Prostate gland (tissue), 2 donors: ENCODE measurements at regions not wholly inside any gene's neighbourhood (a gene's known extent, or its start where the extent isn't known, plus 50 kb on each side); places are given as distances from the start of the nearest gene placed in this dataset.

ENCODE experiments used
- DNase-seq: peaks from one replicate; pipeline ENCODE4 v3.0.0-alpha.2; 2019; ENCODE audit warnings: low spot score
- H3K27ac ChIP-seq, 2 donors: fragments of 200-600 bp; sonication (generic); 2 replicates each; pipeline ENCODE4 v1.5.1; 2017 to 2019
- H3K27me3 ChIP-seq: fragments of 200-600 bp; sonication (generic); replicated peaks from 2 replicates; pipeline ENCODE4 v1.5.1; 2019; ENCODE audit not compliant: insufficient read depth
- H3K36me3 ChIP-seq, 2 donors: fragments of 200-600 bp; sonication (generic); 1 replicate in 1 of 2; 2 replicates in 1 of 2; pipeline versions ENCODE4 v1.5.1 to v1.8.1; 2017 to 2019
- H3K4me1 ChIP-seq: fragments of 200-600 bp; sonication (generic); replicated peaks from 2 replicates; pipeline ENCODE4 v1.5.1; 2019
- H3K4me3 ChIP-seq, 2 donors: fragments of 200-600 bp; sonication (generic); 2 replicates each; pipeline ENCODE4 v1.5.1; 2017 to 2019
- H3K9me3 ChIP-seq: fragments of 200-600 bp; sonication (generic); 2 replicates; pipeline ENCODE4 v1.5.1; 2017
- POLR2A ChIP-seq: fragments of 450-650 bp; IDR thresholded peaks from one replicate; pipeline ENCODE4 v1.6.1; 2016; ENCODE audit warnings: antibody characterized with exemption, mild to moderate bottlenecking
- POLR2AphosphoS5 ChIP-seq: sonication (generic); formaldehyde crosslinking; IDR thresholded peaks from one replicate; pipeline ENCODE4 v1.6.1; 2017; ENCODE audit warnings: antibody characterized with exemption
- WGBS: methylation state at CpG from one replicate; pipeline ENCODE4 v1.1.5; 2018; 5-methylcytosine and 5-hydroxymethylcytosine counted together
- intact Hi-C: fragments of 100-400 bp; cut with DNase I; formaldehyde crosslinking; loops from one replicate; pipeline ENCODE4 v1.14.2; 2022
- TF ChIP-seq, protein P1 (sequence below), 4 experiments: fragments of 200-600 bp in 2 of 4; fragments of 450-650 bp in 2 of 4; sonication (generic) in 2 of 4; IDR thresholded peaks; 1 replicate in 3 of 4; 2 replicates in 1 of 4; pipeline ENCODE4 v1.5.1; 2016 to 2019; ENCODE audit warnings: antibody characterized with exemption in 4 of 4, mild to moderate bottlenecking in 2 of 4, moderate library complexity in 2 of 4

DNA sequence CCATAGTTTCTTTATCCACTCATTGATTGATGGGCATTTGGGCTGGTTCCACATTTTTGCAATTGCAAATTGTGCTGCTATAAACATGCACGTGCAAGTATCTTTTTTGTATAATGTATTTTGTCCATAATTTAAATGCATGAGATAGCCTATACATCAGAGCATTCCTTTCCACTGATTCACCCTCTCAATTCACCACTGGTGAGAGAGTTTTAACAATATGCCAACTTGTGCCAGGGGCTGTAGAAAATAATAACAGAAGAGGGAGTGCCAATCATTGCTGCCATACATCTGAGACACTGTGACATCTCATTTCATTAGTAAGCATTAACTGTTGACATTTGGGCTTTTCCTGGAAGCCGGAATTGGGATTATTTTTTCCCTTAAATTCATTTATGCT lies 125.1 kb downstream of the RAP2A start:
- TF ChIP-seq, protein P1, sequence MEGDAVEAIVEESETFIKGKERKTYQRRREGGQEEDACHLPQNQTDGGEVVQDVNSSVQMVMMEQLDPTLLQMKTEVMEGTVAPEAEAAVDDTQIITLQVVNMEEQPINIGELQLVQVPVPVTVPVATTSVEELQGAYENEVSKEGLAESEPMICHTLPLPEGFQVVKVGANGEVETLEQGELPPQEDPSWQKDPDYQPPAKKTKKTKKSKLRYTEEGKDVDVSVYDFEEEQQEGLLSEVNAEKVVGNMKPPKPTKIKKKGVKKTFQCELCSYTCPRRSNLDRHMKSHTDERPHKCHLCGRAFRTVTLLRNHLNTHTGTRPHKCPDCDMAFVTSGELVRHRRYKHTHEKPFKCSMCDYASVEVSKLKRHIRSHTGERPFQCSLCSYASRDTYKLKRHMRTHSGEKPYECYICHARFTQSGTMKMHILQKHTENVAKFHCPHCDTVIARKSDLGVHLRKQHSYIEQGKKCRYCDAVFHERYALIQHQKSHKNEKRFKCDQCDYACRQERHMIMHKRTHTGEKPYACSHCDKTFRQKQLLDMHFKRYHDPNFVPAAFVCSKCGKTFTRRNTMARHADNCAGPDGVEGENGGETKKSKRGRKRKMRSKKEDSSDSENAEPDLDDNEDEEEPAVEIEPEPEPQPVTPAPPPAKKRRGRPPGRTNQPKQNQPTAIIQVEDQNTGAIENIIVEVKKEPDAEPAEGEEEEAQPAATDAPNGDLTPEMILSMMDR (IDR thresholded peaks at IDR 0.05) = no peak
- TF ChIP-seq POLR2A (no peak), POLR2AphosphoS5 (no peak)
- H3K36me3 ChIP-seq = no peaks in the 10 kb centered on the region
- intact Hi-C loops = no loop called here
- no peak for DNase-seq
- no peak overlapping the region for H3K4me3 ChIP-seq
- WGBS = 87% methylated on average over 2 of the region's 2 CpGs
- no peak overlapping the region for H3K27ac ChIP-seq
- no peaks in the 10 kb centered on the region for H3K9me3 ChIP-seq
- H3K4me1 ChIP-seq = no peaks in the 10 kb centered on the region
- H3K27me3 ChIP-seq = no peaks in the 10 kb centered on the region

DNA sequence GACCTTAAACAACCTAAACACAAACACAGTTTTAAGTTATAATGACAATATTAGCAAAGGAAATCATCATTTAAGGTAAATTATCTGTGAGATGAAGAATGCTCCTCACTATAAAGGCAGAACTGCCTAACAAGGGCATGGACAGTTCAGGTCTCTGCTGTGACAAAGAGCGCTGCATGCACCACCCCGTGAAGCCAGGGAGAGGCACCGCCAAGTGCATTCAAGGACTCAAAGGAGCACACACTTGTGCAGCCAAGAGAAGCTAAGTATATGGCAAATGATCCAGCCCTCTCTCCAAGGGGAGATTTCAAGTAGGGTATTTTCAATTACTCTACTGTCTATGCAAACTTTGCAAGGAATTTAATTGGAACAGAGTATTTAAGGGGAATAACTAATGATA lies 126.0 kb downstream of the RAP2A start:
- Histone ChIP-seq H3K9me3 (no peaks in the 10 kb centered on the region), H3K27ac (no peak overlapping the region), H3K27me3 (no peaks in the 10 kb centered on the region), H3K36me3 (no peaks in the 10 kb centered on the region), H3K4me1 (no peaks in the 10 kb centered on the region), H3K4me3 (no peak overlapping the region)
- WGBS = 88% methylated on average over 3 of the region's 3 CpGs
- DNase-seq = no peak
- intact Hi-C loops = no loop called here
- TF ChIP-seq POLR2AphosphoS5 (no peak), POLR2A (no peak)
- TF ChIP-seq, protein P1 (IDR thresholded peaks at IDR 0.05) = no peak

DNA sequence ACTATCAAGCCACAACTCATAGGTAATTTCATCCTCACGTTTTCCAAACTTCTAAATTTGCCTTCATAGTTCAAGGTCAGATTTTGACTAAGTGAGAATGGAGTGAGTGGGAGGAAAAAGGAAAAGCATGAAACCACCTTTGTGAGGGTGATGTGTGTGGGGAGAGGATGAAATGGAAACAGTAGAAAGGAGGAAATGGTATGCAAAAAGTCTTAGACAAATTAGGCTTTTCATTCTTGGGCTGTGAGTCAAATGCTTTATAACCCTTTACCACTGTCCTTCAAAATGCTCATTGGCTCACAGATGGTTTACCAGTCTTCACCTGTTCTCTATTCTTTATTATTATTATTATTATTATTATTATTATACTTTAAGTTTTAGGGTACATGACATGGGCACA lies 127.2 kb downstream of the RAP2A start:
- TF ChIP-seq, protein P1 (IDR thresholded peaks at IDR 0.05) = no peak
- TF ChIP-seq POLR2A (no peak), POLR2AphosphoS5 (no peak)
- Histone ChIP-seq H3K27me3 (no peaks in the 10 kb centered on the region), H3K9me3 (no peaks in the 10 kb centered on the region), H3K36me3 (no peaks in the 10 kb centered on the region), H3K27ac (no peak overlapping the region), H3K4me3 (no peak overlapping the region), H3K4me1 (no peaks in the 10 kb centered on the region)
- no peak for DNase-seq
- WGBS = 68% methylated on average over 1 of the region's 1 CpG
- intact Hi-C loops = no loop called here

DNA sequence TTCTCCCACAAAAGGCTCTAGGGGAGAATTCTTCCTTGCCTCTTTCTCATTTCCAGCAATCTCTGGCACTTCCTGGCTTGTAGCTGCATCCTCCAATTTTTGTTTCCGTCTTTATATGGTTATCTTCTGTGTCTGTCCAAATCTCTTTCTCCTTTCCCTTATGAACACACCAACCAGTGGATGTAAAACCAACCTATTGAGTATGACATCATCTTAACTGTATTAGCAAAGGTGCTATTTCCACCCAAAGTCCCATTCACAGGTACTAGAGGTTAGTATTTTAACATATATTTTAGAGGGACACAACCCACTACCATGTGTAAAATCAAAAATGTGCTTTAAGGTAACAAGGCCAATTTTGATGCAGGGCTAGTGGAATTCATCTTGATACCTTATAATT lies 129.0 kb downstream of the RAP2A start:
- intact Hi-C loops = no loop called here
- WGBS = 85% methylated on average over 1 of the region's 1 CpG

DNA sequence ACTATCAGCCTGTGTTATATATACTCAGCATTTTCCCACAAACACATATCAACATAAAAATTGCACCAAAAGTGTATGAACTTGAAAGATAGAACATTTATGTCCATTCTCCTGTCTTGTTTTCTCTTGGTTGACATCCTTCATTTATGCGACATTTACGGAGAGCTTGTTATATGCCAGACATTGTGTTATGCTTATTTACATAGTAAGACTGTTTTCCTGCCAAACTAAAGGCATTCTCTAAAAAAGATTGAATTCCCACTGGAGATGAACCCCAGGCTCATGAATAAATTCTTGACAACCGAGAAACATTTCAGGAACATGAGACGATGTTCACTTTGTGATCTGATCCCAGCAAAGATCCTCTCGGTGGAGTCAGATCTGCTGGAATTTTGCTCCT lies 131.0 kb downstream of the RAP2A start:
- DNase-seq = no peak
- H3K9me3 ChIP-seq = no peaks in the 10 kb centered on the region
- 36% methylated on average over 5 of the region's 5 CpGs for WGBS
- H3K4me3 ChIP-seq = no peak overlapping the region
- H3K4me1 ChIP-seq = no peaks in the 10 kb centered on the region
- no peak for TF ChIP-seq POLR2AphosphoS5
- TF ChIP-seq POLR2A = no peak
- TF ChIP-seq, protein P1 (IDR thresholded peaks at IDR 0.05) = no peak
- H3K27ac ChIP-seq = no peak overlapping the region
- H3K27me3 ChIP-seq = no peaks in the 10 kb centered on the region
- no peaks in the 10 kb centered on the region for H3K36me3 ChIP-seq
- intact Hi-C loops = no loop called here

More for the DNA sequence above, 129.0 kb downstream of the RAP2A start:
- TF ChIP-seq, protein P1 (IDR thresholded peaks at IDR 0.05) = no peak
- TF ChIP-seq POLR2A (no peak), POLR2AphosphoS5 (no peak)
- Histone ChIP-seq H3K27ac (no peak overlapping the region), H3K27me3 (no peaks in the 10 kb centered on the region), H3K4me3 (no peak overlapping the region), H3K9me3 (no peaks in the 10 kb centered on the region), H3K4me1 (no peaks in the 10 kb centered on the region), H3K36me3 (no peaks in the 10 kb centered on the region)
- DNase-seq = no peak
